ENCODE measurements at regions not wholly inside any gene's neighbourhood (a gene's known extent, or its start where the extent isn't known, plus 50 kb on each side); places are given as distances from the start of the nearest gene placed in this dataset.

DNA sequence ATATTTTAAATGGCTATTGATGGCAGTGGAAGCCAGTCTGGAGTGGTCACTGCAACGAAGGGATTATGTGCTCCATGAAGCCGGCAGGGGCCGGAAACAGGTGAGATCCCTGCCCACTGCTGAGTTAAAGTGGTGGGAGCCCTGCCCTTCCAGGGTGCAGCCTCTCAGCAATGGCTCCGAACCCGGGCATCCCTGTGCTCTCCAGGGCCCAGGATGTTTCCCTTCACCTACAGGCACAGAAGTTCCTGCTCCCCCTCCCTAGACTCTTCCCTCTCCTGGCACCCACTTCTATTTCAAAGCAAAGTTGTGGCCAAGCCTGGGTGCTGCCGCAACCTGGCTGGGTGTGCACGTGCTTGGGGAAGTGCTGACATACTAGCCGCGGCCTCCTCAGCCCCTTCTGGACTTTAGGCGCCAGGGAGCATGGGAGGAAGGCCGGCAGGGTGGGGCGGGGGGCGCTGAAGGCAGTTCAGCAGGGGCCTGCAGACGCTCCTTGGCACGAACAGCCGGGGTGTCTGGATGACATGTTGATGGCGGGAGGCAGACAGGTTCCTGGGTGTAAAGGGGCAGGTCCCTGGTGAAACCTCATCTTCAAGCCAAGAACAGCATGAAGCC is 452.3 kb downstream of the HTR1B start (continued):
- TF ChIP-seq ZNF512 (CRISPR knock-in tag; IDR thresholded peaks at IDR 0.05) (no peak), ZNF33A (CRISPR knock-in tag; IDR thresholded peaks at IDR 0.05; ENCODE audit: borderline replicate concordance) (no peak), SRSF4 (IDR thresholded peaks at IDR 0.05; ENCODE audit: low read depth, low read length, poor library complexity, severe bottlenecking) (no peak), ZNF724P (CRISPR knock-in tag; IDR thresholded peaks at IDR 0.05; ENCODE audit: borderline replicate concordance) (no peak)

DNA sequence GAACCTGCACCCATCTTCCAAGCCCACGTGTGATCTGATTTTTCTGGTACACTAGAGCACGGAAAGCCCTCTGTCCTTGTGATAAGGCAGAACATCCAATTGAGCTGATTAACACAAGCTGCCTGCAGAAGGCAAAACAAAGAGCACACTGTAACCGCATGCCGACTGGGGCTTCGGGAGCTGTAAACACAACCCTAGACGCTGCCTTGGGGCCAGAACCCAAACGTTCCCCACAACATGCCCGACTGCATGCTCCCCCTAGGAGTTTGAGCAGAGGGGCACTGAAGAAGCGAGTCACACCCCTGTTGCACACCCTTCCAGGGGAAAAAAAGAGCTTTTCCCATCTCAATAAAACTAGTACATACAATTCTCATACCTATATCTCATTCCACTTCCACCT is 470.7 kb downstream of the HTR1B start:
- FAIRE-seq (no peak), ATAC-seq (no peak), DNase-seq (ENCODE audit: low spot score) (no peak)
- TF ChIP-seq ZNF674 (CRISPR knock-in tag; IDR thresholded peaks at IDR 0.05; ENCODE audit: low read depth) (no peak), ADNP (CRISPR knock-in tag; IDR thresholded peaks at IDR 0.05) (no peak), ZNF772 (CRISPR knock-in tag; IDR thresholded peaks at IDR 0.05) (no peak), ZNF746 (CRISPR knock-in tag; IDR thresholded peaks at IDR 0.05) (no peak), PRPF4 (IDR thresholded peaks at IDR 0.05; ENCODE audit: low read depth, low read length, poor library complexity, severe bottlenecking) (no peak), MXD4 (CRISPR knock-in tag; IDR thresholded peaks at IDR 0.05) (no peak)
- H3K9ac ChIP-seq (ENCODE audit: insufficient read depth, low read depth, low read length): no peak overlapping the region
- H3K9me3 ChIP-seq (ENCODE audit: low read length): 0 out of 2 replicates have a peak, but pooled peaks cover 5% of the 10 kb centered on the region
- no peaks in the 10 kb centered on the region for H3K36me3 ChIP-seq (replicated peaks in 1 of 2; ENCODE audit: control insufficient read depth in 1 of 2, insufficient read depth in 2 of 2, low read length in 2 of 2)
- no peaks in the 10 kb centered on the region for H3K4me1 ChIP-seq (ENCODE audit: insufficient read depth, low read length)
- H3K27ac ChIP-seq (ENCODE audit: extremely low read length, insufficient read depth, low read length): no peak overlapping the region
- no peak overlapping the region for H2AFZ ChIP-seq (ENCODE audit: low read length)
- H4K20me1 ChIP-seq (ENCODE audit: insufficient read depth, low read length): no peaks in the 10 kb centered on the region
- H3K27me3 ChIP-seq (ENCODE audit: control insufficient read depth in 1 of 2, insufficient read depth in 2 of 2, low read length in 2 of 2): no peaks in the 10 kb centered on the region
- WGBS (ENCODE audit: low lambda C conversion rate): 22% methylated on average over 3 of the region's 9 CpGs
- ChIA-PET POLR2A (interaction anchor here (0.6 kb wide), 1 partner anchor 39 kb away, joined by 4 read pairs; no protein-coding TSS in a partner anchor), CTCF (ENCODE audit: low intra/inter-chr PET ratio, low total read pairs) (no interaction called here)
- H3K79me2 ChIP-seq (ENCODE audit: insufficient read depth, low read length): no peaks in the 10 kb centered on the region
- in situ Hi-C loops (cut with HindIII; ENCODE audit: extremely low pct_ligation_motif_present, low pct_unique_long_range_greater_than_20kb) (no loop called here), intact Hi-C loops (cut with micrococcal nuclease; ENCODE audit: unreplicated experiment) (no loop called here)
- no TSS peak for BruUV-seq (replicated peaks)
- no peak overlapping the region for H3K4me3 ChIP-seq (replicated peaks in 1 of 3; ENCODE audit: insufficient read depth in 1 of 3, low read depth in 2 of 3, low read length in 3 of 3)
- H3K4me2 ChIP-seq (ENCODE audit: low read depth, low read length): no peak overlapping the region

Data from HepG2 (cell line).